ENCODE measurements at regions not wholly inside any gene's neighbourhood (a gene's known extent, or its start where the extent isn't known, plus 50 kb on each side); places are given as distances from the start of the nearest gene placed in this dataset.
A peak's percentile ranks its signal among the peaks of the same experiment; 100 is the strongest.
"Not testable (repeated sequence)": the region's sequence is repeated elsewhere in the genome, so short reads cannot be mapped to it uniquely, and the experiment has no call there.

- Histone ChIP-seq H3K4me3 (no peak overlapping the region), H3K36me3 (no peaks in the 10 kb centered on the region), H3K9me3 (no peaks in the 10 kb centered on the region), H3K4me1 (peaks cover 17% of the 10 kb centered on the region), H3K27ac (no peak overlapping the region), H3K27me3 (no peaks in the 10 kb centered on the region)
- intact Hi-C loops (cut with DNase I) = no loop called here
- DNase-seq (no peak), ATAC-seq (no peak)
- TF ChIP-seq CTCF (IDR thresholded peaks at IDR 0.05) = no peak
These were observed 146.2 kb upstream of the NEDD9 start for GRCh38 chr6:11378639-11379038.

- Histone ChIP-seq H3K27me3 (no peaks in the 10 kb centered on the region), H3K4me1 (peaks cover 42% of the 10 kb centered on the region), H3K9me3 (no peaks in the 10 kb centered on the region), H3K4me3 (no peak overlapping the region), H3K36me3 (no peaks in the 10 kb centered on the region), H3K27ac (no peak overlapping the region)
- peak; percentile 86 for ATAC-seq
- no peak for DNase-seq
- intact Hi-C loops (cut with DNase I) = no loop called here
- no peak for TF ChIP-seq CTCF (IDR thresholded peaks at IDR 0.05)
These were observed 141.9 kb upstream of the NEDD9 start for GRCh38 chr6:11374036-11375010.

GRCh38 chr6:11373208-11373607 is 140.7 kb upstream of the NEDD9 start:
- Histone ChIP-seq H3K4me1 (peaks cover 43% of the 10 kb centered on the region), H3K27ac (no peak overlapping the region), H3K27me3 (no peaks in the 10 kb centered on the region), H3K36me3 (no peaks in the 10 kb centered on the region), H3K4me3 (no peak overlapping the region), H3K9me3 (no peaks in the 10 kb centered on the region)
- TF ChIP-seq CTCF (IDR thresholded peaks at IDR 0.05) = no peak
- intact Hi-C loops (cut with DNase I) = no loop called here
- DNase-seq = no peak
- ATAC-seq = no peak

GRCh38 chr6:11372186-11372790 is 139.8 kb upstream of the NEDD9 start:
- H3K9me3 ChIP-seq; H3K4me3 ChIP-seq; H3K27ac ChIP-seq; ATAC-seq; H3K36me3 ChIP-seq; DNase-seq; H3K27me3 ChIP-seq; intact Hi-C loops (cut with DNase I): not testable (repeated sequence)
- H3K4me1 ChIP-seq = peaks cover 50% of the 10 kb centered on the region

- peaks cover 66% of the 10 kb centered on the region for H3K4me1 ChIP-seq
- no peaks in the 10 kb centered on the region for H3K27me3 ChIP-seq
- peak overlapping the region; percentile 40 for H3K27ac ChIP-seq
- intact Hi-C loops (cut with DNase I) = no loop called here
- TF ChIP-seq CTCF (IDR thresholded peaks at IDR 0.05) = no peak
- no peak overlapping the region for H3K4me3 ChIP-seq
- ATAC-seq (no peak), DNase-seq (no peak)
- no peaks in the 10 kb centered on the region for H3K36me3 ChIP-seq
- H3K9me3 ChIP-seq = no peaks in the 10 kb centered on the region
These were observed 137.9 kb upstream of the NEDD9 start for GRCh38 chr6:11370191-11371018.

Measured in upper lobe of right lung (tissue), 1 donor.